ENCODE measurements at regions not wholly inside any gene's neighbourhood (a gene's known extent, or its start where the extent isn't known, plus 50 kb on each side); places are given as distances from the start of the nearest gene placed in this dataset.

- TF ChIP-seq CTCF (IDR thresholded peaks at IDR 0.05): no peak
- no peak for TF ChIP-seq POLR2A (IDR thresholded peaks at IDR 0.05)
Measured at GRCh38 chr9:73609381-73609780, 457.7 kb downstream of the ANXA1 start.

Data from heart left ventricle (tissue), 13 donors.